GM18526 (cell line): ENCODE measurements at regions not wholly inside any gene's neighbourhood (a gene's known extent, or its start where the extent isn't known, plus 50 kb on each side); places are given as distances from the start of the nearest gene placed in this dataset.

Experiments used
- POLR2A ChIP-seq: IDR thresholded peaks from 3 replicates; pipeline ENCODE4 v1.6.1; 2011; ENCODE audit not compliant: insufficient read length; ENCODE audit errors: extremely low read depth

- no peak for TF ChIP-seq POLR2A
These were observed 424.5 kb downstream of the PREX1 start for GRCh38 chr20:48403167-48403761.

DNA sequence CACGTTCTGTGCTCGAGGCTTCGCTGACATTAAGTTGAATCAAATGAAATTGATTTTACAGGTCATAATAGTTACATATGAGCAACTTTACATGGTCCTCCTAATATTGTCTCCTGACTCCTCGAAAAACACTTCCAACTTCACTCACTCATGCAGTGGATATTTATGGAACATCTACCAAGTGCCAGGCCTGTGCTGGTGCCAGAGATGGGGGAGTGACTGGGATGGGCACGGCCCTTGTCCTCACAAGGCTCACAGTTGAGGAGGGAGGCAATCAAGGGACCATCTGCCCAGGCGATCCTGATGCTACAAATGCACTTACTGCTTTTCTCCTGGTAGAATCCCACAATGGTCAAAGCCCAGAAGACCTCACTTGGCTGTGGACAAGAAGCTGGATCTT, 426.4 kb downstream of the PREX1 start:
- TF ChIP-seq POLR2A, result no peak

GRCh38 chr20:48400009-48400408, 427.8 kb downstream of the PREX1 start:
- TF ChIP-seq POLR2A, result no peak

DNA sequence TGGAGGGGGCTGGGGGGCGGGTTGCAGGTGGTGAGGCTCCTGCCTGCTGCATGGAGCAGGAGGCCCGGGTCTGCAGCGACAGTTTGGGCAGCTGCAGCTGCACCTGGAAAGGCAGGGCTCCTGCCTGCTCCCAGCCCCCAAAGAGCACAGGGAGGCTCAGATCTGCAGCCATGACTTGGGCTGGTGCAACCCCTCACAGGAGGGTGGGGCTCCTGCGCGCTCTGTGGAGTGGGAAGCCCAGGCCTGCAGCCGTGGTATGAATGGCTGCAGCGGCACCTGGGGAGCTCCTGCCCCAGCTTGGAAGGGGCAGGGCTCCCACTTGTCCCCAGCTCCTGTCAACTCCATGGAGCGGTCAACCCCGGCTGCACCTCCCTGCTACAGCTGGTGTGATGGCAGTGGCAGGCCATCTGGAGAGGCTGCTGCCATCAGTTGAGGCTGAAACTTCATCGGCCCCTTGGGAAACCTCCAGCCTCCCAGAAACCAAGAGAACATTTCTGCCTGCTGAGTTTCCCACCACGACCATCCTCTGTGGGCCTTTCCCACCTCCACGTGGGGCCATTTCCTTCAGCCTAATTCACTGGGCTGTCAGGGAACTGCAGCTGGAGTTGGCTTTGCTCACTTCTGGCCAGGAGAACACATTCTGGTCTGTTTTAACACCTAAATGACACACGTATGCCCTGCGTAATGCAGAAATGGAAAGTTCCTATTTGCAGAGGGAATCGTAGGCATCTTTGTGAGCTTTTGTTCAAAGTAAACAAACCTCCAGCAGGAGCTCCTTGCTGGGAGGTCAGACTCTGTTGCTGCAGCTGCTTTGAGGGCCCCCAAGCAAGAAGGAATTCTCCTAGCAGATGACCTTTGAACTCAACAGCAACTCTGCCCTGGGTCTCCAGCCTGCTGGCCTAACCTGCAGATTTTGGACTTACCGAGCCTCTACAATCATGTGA, 429.0 kb downstream of the PREX1 start:
- TF ChIP-seq POLR2A, result no peak

- TF ChIP-seq POLR2A, result no peak
These were observed 431.8 kb downstream of the PREX1 start for GRCh38 chr20:48395816-48396546.

DNA sequence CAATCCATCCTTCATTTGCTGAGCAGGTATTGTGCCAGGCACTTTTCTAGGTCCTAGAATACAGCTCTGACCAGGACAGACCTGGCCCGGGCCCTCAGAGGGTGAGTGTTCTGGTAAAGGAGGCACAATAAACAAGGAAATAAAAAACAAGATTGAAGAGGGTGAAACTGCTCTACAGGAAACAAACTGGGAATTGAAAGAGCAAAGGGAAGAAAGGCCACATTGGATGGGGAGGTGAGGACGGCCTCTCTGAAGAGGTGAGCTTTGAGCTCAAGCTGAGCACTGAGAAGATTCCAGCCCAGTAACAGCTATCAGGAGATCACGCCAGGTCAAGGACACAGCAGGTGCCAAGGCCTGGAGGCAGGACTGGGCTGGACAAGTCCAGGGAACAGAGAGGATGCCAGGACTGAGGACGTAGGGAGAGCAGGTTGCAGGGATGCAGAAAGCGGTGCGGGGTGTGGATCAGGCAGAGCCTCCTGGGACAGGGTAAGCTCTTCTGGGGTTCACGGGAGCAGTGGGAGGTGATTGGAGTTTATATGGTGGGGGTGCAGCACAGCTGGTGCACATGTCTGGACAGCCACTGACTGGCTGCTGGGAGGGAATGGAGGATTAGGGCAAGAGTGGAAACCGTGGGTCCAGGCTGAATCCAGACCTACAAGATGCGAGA, 433.3 kb downstream of the PREX1 start:
- no peak for TF ChIP-seq POLR2A

- no peak for TF ChIP-seq POLR2A
These were observed 434.0 kb downstream of the PREX1 start for GRCh38 chr20:48393737-48394314.

DNA sequence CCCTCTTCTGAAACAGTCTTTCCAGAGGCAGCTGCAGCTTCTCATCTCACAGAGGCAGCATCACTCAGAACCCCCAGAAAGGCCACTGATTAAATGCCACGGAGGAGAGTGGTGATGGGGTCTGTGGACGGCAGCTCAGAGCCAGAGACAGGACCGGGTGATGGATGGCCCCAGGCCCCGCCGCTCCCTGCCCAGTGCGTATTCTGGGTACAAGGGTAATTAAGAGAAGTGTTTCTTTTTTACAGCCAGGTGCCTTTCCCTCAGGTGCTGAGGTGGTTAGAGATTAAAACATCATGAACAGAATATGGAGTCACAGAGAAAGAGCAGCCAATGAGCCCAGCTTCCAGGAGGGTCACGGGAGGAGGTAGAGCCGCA, 434.5 kb downstream of the PREX1 start:
- TF ChIP-seq POLR2A, result no peak

- TF ChIP-seq POLR2A, result no peak
These were observed 435.1 kb downstream of the PREX1 start for GRCh38 chr20:48392407-48393310.

- TF ChIP-seq POLR2A, result no peak
These were observed 436.8 kb downstream of the PREX1 start for GRCh38 chr20:48390981-48391380.

DNA sequence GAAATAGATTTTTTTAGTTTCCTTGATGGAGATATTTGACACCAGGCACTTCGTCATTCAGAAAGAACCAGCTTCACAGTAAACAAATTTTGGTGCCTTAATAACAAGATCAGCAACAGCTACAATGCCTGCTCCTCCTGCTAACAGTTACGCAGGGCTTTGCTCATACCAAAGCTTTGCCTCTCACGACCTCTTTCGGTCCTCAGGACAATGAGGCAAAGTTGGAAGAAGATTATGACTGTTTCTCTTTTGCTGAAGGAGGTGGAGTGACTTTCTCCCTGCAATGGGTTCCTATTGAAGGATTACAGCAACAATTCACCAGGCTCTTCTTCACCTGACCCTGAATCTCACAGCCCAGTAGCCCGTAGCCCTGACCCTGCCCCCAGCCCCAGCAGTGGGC, 440.1 kb downstream of the PREX1 start:
- no peak for TF ChIP-seq POLR2A

- TF ChIP-seq POLR2A, result no peak
These were observed 442.3 kb downstream of the PREX1 start for GRCh38 chr20:48385527-48385926.

DNA sequence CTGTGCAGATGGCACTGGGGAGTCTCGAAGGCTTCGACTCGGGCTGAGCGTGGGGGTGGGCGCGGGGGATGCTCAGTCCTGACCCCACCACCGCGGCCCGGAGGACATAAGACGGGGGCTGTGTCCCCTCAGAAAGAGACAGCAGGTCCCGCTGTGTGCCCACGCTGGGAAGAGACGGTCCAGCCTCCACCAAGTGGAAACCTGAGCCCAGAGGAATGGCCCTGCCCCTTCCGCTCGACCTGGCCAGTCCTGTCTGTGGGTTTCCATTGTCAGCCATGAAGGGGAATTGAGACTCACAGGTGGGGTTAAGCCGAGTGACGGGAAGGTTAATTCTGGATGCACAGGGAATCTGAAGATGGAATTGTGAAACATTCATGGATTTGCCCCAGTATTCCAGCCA, 442.7 kb downstream of the PREX1 start:
- no peak for TF ChIP-seq POLR2A
